HCT116 (cell line): ENCODE measurements at regions not wholly inside any gene's neighbourhood (a gene's known extent, or its start where the extent isn't known, plus 50 kb on each side); places are given as distances from the start of the nearest gene placed in this dataset.

ENCODE experiments used
- ATAC-seq: fragments of 200-7000 bp; cut with Tn5 transposase; 2 replicates; pipeline ENCODE4 v1.9.1; 2020; ENCODE audit warnings: mild to moderate bottlenecking, moderate library complexity
- BruUV-seq: library from RNA; stranded (reverse); fragments of 400-500 nt; replicated peaks from 2 replicates; lab custom pipeline; 2021; lab: Mats Ljungman, UMichigan
- CTCF ChIA-PET: fragments of 300-600 bp; sonication (Branson Sonifier 250); formaldehyde crosslinking; loops from one replicate; lab custom pipeline; 2021; ENCODE audit warnings: antibody characterized with exemption; lab: Charles Lee
- POLR2A ChIA-PET: fragments of 300-600, 350-600 bp; sonication (Branson Sonifier 250); formaldehyde crosslinking; loops from one replicate; lab custom pipeline; 2021; ENCODE audit warnings: antibody characterized with exemption; lab: Charles Lee
- RAD21 ChIA-PET, 2 experiments: fragments of 300-600 bp; sonication (Branson Sonifier 250); formaldehyde crosslinking; loops; one replicate each; lab custom pipeline; 2023; ENCODE audit warnings: low total read pairs in 2 of 2; ENCODE audit not compliant: uncharacterized antibody in 2 of 2, unreplicated experiment in 2 of 2, low non-redundant PET in 1 of 2; lab: Charles Lee
- DNase-seq: peaks from one replicate; pipeline ENCODE4 v3.0.0-alpha.2; 2010; ENCODE audit warnings: low read depth, low spot score
- H2AFZ ChIP-seq: fragments of 200-600 bp; shearing (Covaris generic), sonication (generic); 2 replicates; pipeline ENCODE4 v1.6.1; 2017; ENCODE audit warnings: low read depth, mixed run types, mixed read lengths, antibody characterized with exemption, low read length; ENCODE audit not compliant: poor library complexity, severe bottlenecking
- H3K27ac ChIP-seq: 2 replicates; pipeline ENCODE4 v1.5.1; 2012; ENCODE audit warnings: low read depth, low read length
- H3K27me3 ChIP-seq: fragments of 200-600 bp; sonication (generic); 2 replicates; pipeline ENCODE4 v1.6.1; 2016; ENCODE audit warnings: mixed run types, low read length, mixed read lengths; ENCODE audit not compliant: insufficient read depth
- H3K36me3 ChIP-seq, 2 experiments: fragments of 200-500 bp in 1 of 2; fragments of 200-600 bp in 1 of 2; sonication (Bioruptor generic) in 1 of 2; sonication (generic) in 1 of 2; 2 replicates each; pipeline versions ENCODE4 v1.5.1 to v1.6.1; 2014 to 2016; ENCODE audit warnings: low read length in 2 of 2, inconsistent platforms in 1 of 2, mixed read lengths in 1 of 2, mixed run types in 1 of 2; ENCODE audit not compliant: insufficient read depth in 2 of 2, control insufficient read depth in 1 of 2
- H3K4me1 ChIP-seq, 2 experiments: fragments of 200-600 bp in 1 of 2; sonication (generic) in 1 of 2; 2 replicates each; pipeline versions ENCODE4 v1.5.1 to v1.6.1; 2012 to 2017; ENCODE audit warnings: low read length in 2 of 2, inconsistent platforms in 1 of 2, mild to moderate bottlenecking in 1 of 2, mixed read lengths in 1 of 2, mixed run types in 1 of 2, moderate library complexity in 1 of 2; ENCODE audit not compliant: insufficient read depth in 2 of 2, control insufficient read depth in 1 of 2
- H3K4me2 ChIP-seq: fragments of 200-600 bp; sonication (generic); 2 replicates; pipeline ENCODE4 v1.6.1; 2017; ENCODE audit warnings: mixed run types, low read length, mixed read lengths
- H3K4me3 ChIP-seq, 2 experiments: fragments of 200-600 bp in 1 of 2; sonication (generic) in 1 of 2; replicated peaks in 1 of 2; 2 replicates each; pipeline ENCODE4 v1.5.1; 2011 to 2016; ENCODE audit warnings: low read length in 2 of 2, control low read depth in 1 of 2, low read depth in 1 of 2, mild to moderate bottlenecking in 1 of 2, mixed read lengths in 1 of 2, mixed run types in 1 of 2
- H3K79me2 ChIP-seq: fragments of 200-600 bp; sonication (generic); 2 replicates; pipeline ENCODE4 v1.6.1; 2017; ENCODE audit warnings: mild to moderate bottlenecking, mixed run types, low read length, moderate library complexity, mixed read lengths; ENCODE audit not compliant: insufficient read depth
- H3K9ac ChIP-seq: fragments of 200-600 bp; sonication (generic); 2 replicates; pipeline ENCODE4 v1.6.1; 2016; ENCODE audit warnings: low read length, mixed read lengths
- H3K9me2 ChIP-seq: fragments of 200-600 bp; sonication (generic), shearing (Covaris generic); 2 replicates; pipeline ENCODE4 v1.6.1; 2017; ENCODE audit warnings: mixed run types, mild to moderate bottlenecking, moderate library complexity; ENCODE audit not compliant: insufficient read depth
- H3K9me3 ChIP-seq, 2 experiments: fragments of 200-500 bp in 1 of 2; fragments of 200-600 bp in 1 of 2; sonication (Bioruptor generic) in 1 of 2; sonication (generic) in 1 of 2; 2 replicates each; pipeline ENCODE4 v1.6.1; 2014 to 2017; ENCODE audit warnings: low read length in 2 of 2, mixed read lengths in 2 of 2, inconsistent platforms in 1 of 2, low read depth in 1 of 2, mild to moderate bottlenecking in 1 of 2, mixed run types in 1 of 2, moderate library complexity in 1 of 2; ENCODE audit not compliant: control insufficient read depth in 1 of 2, insufficient read depth in 1 of 2
- H4K20me1 ChIP-seq: fragments of 200-600 bp; sonication (generic), shearing (Covaris generic); 2 replicates; pipeline ENCODE4 v1.6.1; 2017; ENCODE audit warnings: mixed run types, mild to moderate bottlenecking, moderate library complexity; ENCODE audit not compliant: insufficient read depth
- CBX3 ChIP-seq: IDR thresholded peaks from 2 replicates; pipeline ENCODE4 v1.6.1; 2012; ENCODE audit warnings: low read depth
- EZH2 ChIP-seq: fragments of 200-600 bp; sonication (generic); IDR thresholded peaks from 2 replicates; pipeline ENCODE4 v1.6.1; 2017; ENCODE audit warnings: antibody characterized with exemption, mixed run types
- JUND ChIP-seq: IDR thresholded peaks from 2 replicates; pipeline ENCODE4 v1.6.1; 2012
- REST ChIP-seq: IDR thresholded peaks from 2 replicates; pipeline ENCODE4 v1.6.1; 2012; ENCODE audit warnings: low read depth
- SP1 ChIP-seq: IDR thresholded peaks from 2 replicates; pipeline ENCODE4 v1.6.1; 2012; ENCODE audit warnings: low read depth
- TCF7L2 ChIP-seq: IDR thresholded peaks from 2 replicates; pipeline ENCODE4 v1.7.0; 2011; ENCODE audit warnings: borderline replicate concordance, inconsistent platforms; ENCODE audit not compliant: insufficient read depth, insufficient read length; ENCODE audit errors: extremely low read depth
- intact Hi-C: fragments of 100-400 bp; cut with micrococcal nuclease; formaldehyde crosslinking; loops from 2 replicates; pipeline ENCODE4 v1.10.0; 2022

GRCh38 chr4:187354740-187355139, 631.1 kb upstream of the FAT1 start:
- TF ChIP-seq EZH2 (no peak), TCF7L2 (no peak), REST (no peak), SP1 (0 out of 2 replicates have a peak, but pooled peaks have one; percentile 22), JUND (0 out of 2 replicates have a peak, but pooled peaks have one; percentile 11), CBX3 (peak; percentile 15; the same call in 1 of the 2 replicates)

More at GRCh38 chr4:187354740-187355139, 631.1 kb upstream of the FAT1 start:
- Histone ChIP-seq H3K9ac (no peak overlapping the region), H3K27ac (no peak overlapping the region), H4K20me1 (no peaks in the 10 kb centered on the region), H3K9me2 (no peaks in the 10 kb centered on the region), H3K27me3 (no peaks in the 10 kb centered on the region), H3K4me1 (no peaks in the 10 kb centered on the region), H3K9me3 (no peaks in the 10 kb centered on the region), H3K79me2 (no peaks in the 10 kb centered on the region), H2AFZ (no peak overlapping the region), H3K4me3 (no peak overlapping the region), H3K36me3 (no peaks in the 10 kb centered on the region), H3K4me2 (no peak overlapping the region)
- ChIA-PET CTCF (no interaction called here), RAD21 (no interaction called here), POLR2A (no interaction called here)
- intact Hi-C loops: no loop called here
- ATAC-seq (no peak), DNase-seq (no peak)
- BruUV-seq: no TSS peak
